ENCODE measurements at regions not wholly inside any gene's neighbourhood (a gene's known extent, or its start where the extent isn't known, plus 50 kb on each side); places are given as distances from the start of the nearest gene placed in this dataset.

DNA sequence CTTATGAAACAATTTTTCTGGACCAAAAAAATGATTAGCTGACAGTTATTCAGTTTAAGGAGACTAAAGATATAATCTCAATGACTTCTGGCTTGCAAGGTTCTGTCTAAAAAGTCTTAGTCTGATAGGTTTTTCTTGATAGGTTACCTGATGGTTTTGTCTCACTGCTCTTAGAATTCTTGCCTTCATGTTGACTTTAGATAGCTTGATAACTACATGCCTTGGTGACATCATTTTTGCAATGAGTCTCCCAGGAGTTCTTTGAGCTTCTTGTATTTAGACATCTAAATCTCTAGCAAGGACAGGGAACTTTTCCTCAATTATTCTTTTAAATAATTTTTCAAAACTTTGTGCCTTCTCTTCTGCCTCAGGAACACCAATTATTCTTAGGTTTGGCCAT is 1965.3 kb downstream of the ARAP2 start:
- no peak for DNase-seq
- Histone ChIP-seq H3K9me3 (replicated peaks in 1 of 3) (no peaks in the 10 kb centered on the region), H3K36me3 (replicated peaks in 1 of 2) (no peaks in the 10 kb centered on the region), H3K27ac (no peak overlapping the region), H3K4me1 (replicated peaks in 1 of 2) (no peaks in the 10 kb centered on the region), H3K4me3 (no peak overlapping the region), H3K27me3 (no peaks in the 10 kb centered on the region)
- intact Hi-C loops (cut with DNase I): no loop called here
- TF ChIP-seq POLR2A (IDR thresholded peaks at IDR 0.05): no peak
- TF ChIP-seq, protein P1, sequence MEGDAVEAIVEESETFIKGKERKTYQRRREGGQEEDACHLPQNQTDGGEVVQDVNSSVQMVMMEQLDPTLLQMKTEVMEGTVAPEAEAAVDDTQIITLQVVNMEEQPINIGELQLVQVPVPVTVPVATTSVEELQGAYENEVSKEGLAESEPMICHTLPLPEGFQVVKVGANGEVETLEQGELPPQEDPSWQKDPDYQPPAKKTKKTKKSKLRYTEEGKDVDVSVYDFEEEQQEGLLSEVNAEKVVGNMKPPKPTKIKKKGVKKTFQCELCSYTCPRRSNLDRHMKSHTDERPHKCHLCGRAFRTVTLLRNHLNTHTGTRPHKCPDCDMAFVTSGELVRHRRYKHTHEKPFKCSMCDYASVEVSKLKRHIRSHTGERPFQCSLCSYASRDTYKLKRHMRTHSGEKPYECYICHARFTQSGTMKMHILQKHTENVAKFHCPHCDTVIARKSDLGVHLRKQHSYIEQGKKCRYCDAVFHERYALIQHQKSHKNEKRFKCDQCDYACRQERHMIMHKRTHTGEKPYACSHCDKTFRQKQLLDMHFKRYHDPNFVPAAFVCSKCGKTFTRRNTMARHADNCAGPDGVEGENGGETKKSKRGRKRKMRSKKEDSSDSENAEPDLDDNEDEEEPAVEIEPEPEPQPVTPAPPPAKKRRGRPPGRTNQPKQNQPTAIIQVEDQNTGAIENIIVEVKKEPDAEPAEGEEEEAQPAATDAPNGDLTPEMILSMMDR (IDR thresholded peaks at IDR 0.05): no peak

DNA sequence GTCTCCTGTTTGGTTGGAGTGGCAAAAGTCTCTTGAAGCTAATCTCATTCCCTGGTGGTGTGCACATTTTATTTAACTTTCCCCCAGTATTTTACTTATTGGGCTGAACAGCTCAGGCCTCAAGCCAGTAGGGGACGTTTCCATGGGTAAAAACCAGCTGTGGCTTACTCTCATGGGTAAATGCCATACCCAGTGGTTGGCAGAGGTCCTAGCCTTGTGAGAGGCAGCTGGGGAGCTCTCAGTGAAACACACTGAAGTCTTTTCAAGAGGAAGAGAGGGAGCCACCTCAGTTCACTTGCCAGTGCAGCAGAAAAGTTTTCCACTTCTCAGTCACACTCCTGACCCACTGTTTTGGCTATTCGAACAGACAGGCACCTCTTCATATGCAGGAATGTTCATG is 1964.2 kb downstream of the ARAP2 start:
- H3K27me3 ChIP-seq: no peaks in the 10 kb centered on the region
- TF ChIP-seq, protein P1 (IDR thresholded peaks at IDR 0.05): no peak
- TF ChIP-seq POLR2A (IDR thresholded peaks at IDR 0.05): no peak
- no peaks in the 10 kb centered on the region for H3K9me3 ChIP-seq (replicated peaks in 1 of 3)
- intact Hi-C loops (cut with DNase I): no loop called here
- DNase-seq: no peak
- no peaks in the 10 kb centered on the region for H3K36me3 ChIP-seq (replicated peaks in 1 of 2)
- H3K4me1 ChIP-seq (replicated peaks in 1 of 2): no peaks in the 10 kb centered on the region
- no peak overlapping the region for H3K4me3 ChIP-seq
- WGBS, 4 donors: 34 to 58% (median 39%) methylated on average over 1 to 2 of the region's 2 CpGs
- no peak overlapping the region for H3K27ac ChIP-seq

DNA sequence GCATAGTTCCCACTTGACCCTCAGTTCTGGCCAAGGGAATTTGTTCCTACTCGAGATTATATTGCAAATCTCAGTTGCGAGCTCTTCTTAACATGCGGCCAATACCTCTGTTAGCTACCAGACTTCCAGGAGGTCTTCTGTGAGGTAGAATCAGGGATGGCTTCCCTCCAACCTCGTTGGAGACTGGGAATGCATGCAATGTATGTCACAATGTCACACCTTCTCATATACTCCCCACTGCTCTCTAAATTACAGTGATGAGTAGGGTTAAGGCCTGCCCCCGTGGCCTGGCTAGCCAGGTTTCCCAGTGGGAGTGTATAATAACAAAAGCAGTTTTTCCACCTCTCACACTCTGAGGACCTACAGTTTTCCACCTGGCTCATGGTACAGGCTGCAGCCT is 1962.5 kb downstream of the ARAP2 start:
- H3K9me3 ChIP-seq (replicated peaks in 1 of 3): no peaks in the 10 kb centered on the region
- WGBS, 4 donors: 59 to 71% (median 66%) methylated on average over 5 of the region's 5 CpGs
- no peak overlapping the region for H3K27ac ChIP-seq
- no peak for TF ChIP-seq POLR2A (IDR thresholded peaks at IDR 0.05)
- TF ChIP-seq, protein P1 (IDR thresholded peaks at IDR 0.05): no peak
- H3K36me3 ChIP-seq (replicated peaks in 1 of 2): no peaks in the 10 kb centered on the region
- H3K4me1 ChIP-seq (replicated peaks in 1 of 2): no peaks in the 10 kb centered on the region
- no peaks in the 10 kb centered on the region for H3K27me3 ChIP-seq
- H3K4me3 ChIP-seq: no peak overlapping the region
- DNase-seq: no peak
- intact Hi-C loops (cut with DNase I): no loop called here

DNA sequence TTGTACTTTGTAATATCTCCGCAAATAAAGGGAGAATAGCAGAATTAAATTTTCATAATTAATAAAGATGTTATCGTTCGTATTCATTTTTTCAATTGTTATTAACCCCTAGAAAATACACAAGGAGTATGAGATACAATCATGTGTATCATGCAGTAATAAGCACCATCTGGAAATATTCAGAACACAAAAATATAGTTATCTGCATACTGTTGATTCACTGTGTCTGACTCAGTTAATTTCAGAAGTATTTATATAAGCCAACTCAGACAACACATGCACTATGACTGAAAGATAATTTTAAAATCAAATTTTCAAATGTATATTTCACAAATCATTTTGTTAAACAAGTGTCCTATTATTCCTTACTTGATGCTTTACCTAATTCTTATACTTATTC is 1954.8 kb downstream of the ARAP2 start:
- Histone ChIP-seq H3K27ac (no peak overlapping the region), H3K9me3 (replicated peaks in 1 of 3) (no peaks in the 10 kb centered on the region), H3K36me3 (replicated peaks in 1 of 2) (no peaks in the 10 kb centered on the region), H3K4me1 (replicated peaks in 1 of 2) (no peaks in the 10 kb centered on the region), H3K27me3 (no peaks in the 10 kb centered on the region), H3K4me3 (no peak overlapping the region)
- whole genome bisulfite sequencing, 4 donors: 69 to 85% (median 75%) methylated on average over 3 of the region's 3 CpGs
- intact Hi-C loops (cut with DNase I): no loop called here
- no peak for DNase-seq
- TF ChIP-seq, protein P1 (IDR thresholded peaks at IDR 0.05): no peak
- no peak for TF ChIP-seq POLR2A (IDR thresholded peaks at IDR 0.05)

All from adrenal gland (tissue), 9 donors.